Tibial artery (tissue), 4 donors: ENCODE measurements at regions not wholly inside any gene's neighbourhood (a gene's known extent, or its start where the extent isn't known, plus 50 kb on each side); places are given as distances from the start of the nearest gene placed in this dataset.

ENCODE experiments used
- DNase-seq, 2 donors: peaks; one replicate each; pipeline ENCODE4 v3.0.0-alpha.2; 2019
- H3K27ac ChIP-seq, 2 donors: fragments of 200-600 bp; sonication (generic) in 1 of 2; 1 replicate in 1 of 2; 2 replicates in 1 of 2; pipeline ENCODE4 v1.5.1; 2018 to 2019; ENCODE audit warnings: mild to moderate bottlenecking in 1 of 2
- H3K27me3 ChIP-seq, 2 donors: fragments of 200-600 bp; sonication (generic) in 1 of 2; one replicate each; pipeline versions ENCODE4 v1.5.1 to v1.6.0; 2016 to 2019
- H3K36me3 ChIP-seq, 3 donors: fragments of 200-600 bp; sonication (generic) in 2 of 3; one replicate each; pipeline ENCODE4 v1.5.1; 2016 to 2019; ENCODE audit warnings: mild to moderate bottlenecking in 2 of 3
- H3K4me1 ChIP-seq, 4 donors: fragments of 200-600 bp; sonication (generic) in 2 of 4; 1 replicate in 3 of 4; 2 replicates in 1 of 4; pipeline ENCODE4 v1.5.1; 2016 to 2019
- H3K4me3 ChIP-seq, 2 donors: fragments of 200-600 bp; sonication (generic) in 1 of 2; 1 replicate in 1 of 2; 2 replicates in 1 of 2; pipeline ENCODE4 v1.5.1; 2018 to 2019; ENCODE audit warnings: mild to moderate bottlenecking in 2 of 2
- H3K9me3 ChIP-seq, 3 donors: fragments of 200-600 bp; sonication (generic) in 1 of 3; one replicate each; pipeline ENCODE4 v1.5.1; 2016 to 2019
- intact Hi-C: fragments of 100-400 bp; cut with DNase I; formaldehyde crosslinking; loops from one replicate; pipeline ENCODE4 v1.15.0; 2023; ENCODE audit warnings: low total_unique reads
- TF ChIP-seq, protein P1 (sequence below), 2 experiments: fragments of 200-600 bp in 1 of 2; fragments of 450-650 bp in 1 of 2; IDR thresholded peaks; one replicate each; pipeline ENCODE4 v1.5.1; 2017 to 2019; ENCODE audit warnings: antibody characterized with exemption in 2 of 2, mild to moderate bottlenecking in 1 of 2, moderate library complexity in 1 of 2

DNA sequence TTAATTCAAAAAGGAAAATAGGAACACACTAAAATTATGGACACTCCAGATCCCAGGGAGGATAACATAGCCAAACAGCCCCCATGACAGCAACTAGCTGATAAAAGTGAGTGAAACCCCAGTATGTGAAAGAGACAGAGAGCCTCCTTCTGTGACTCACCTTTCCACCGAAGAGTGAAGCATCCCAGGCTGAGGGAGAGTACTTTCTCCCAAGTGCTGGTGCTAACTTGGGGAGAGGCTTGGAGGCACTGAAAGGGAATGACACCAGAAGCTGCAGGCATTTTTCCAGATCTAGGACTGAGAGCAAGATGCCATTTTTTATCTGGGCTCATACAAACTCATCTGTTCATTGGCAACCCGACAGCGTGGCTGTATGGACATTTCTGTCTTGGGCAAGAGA lies 339.8 kb downstream of the HTR1B start:
- TF ChIP-seq, protein P1, sequence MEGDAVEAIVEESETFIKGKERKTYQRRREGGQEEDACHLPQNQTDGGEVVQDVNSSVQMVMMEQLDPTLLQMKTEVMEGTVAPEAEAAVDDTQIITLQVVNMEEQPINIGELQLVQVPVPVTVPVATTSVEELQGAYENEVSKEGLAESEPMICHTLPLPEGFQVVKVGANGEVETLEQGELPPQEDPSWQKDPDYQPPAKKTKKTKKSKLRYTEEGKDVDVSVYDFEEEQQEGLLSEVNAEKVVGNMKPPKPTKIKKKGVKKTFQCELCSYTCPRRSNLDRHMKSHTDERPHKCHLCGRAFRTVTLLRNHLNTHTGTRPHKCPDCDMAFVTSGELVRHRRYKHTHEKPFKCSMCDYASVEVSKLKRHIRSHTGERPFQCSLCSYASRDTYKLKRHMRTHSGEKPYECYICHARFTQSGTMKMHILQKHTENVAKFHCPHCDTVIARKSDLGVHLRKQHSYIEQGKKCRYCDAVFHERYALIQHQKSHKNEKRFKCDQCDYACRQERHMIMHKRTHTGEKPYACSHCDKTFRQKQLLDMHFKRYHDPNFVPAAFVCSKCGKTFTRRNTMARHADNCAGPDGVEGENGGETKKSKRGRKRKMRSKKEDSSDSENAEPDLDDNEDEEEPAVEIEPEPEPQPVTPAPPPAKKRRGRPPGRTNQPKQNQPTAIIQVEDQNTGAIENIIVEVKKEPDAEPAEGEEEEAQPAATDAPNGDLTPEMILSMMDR (IDR thresholded peaks at IDR 0.05) = no peak
- H3K4me3 ChIP-seq = no peak overlapping the region
- H3K36me3 ChIP-seq = no peaks in the 10 kb centered on the region
- H3K27ac ChIP-seq = no peak overlapping the region
- H3K27me3 ChIP-seq = no peaks in the 10 kb centered on the region
- intact Hi-C loops = no loop called here
- H3K4me1 ChIP-seq = no peaks in the 10 kb centered on the region
- H3K9me3 ChIP-seq = peaks cover 0 to 4% (median 0%) of the 10 kb centered on the region in 3 donors
- no peak for DNase-seq

DNA sequence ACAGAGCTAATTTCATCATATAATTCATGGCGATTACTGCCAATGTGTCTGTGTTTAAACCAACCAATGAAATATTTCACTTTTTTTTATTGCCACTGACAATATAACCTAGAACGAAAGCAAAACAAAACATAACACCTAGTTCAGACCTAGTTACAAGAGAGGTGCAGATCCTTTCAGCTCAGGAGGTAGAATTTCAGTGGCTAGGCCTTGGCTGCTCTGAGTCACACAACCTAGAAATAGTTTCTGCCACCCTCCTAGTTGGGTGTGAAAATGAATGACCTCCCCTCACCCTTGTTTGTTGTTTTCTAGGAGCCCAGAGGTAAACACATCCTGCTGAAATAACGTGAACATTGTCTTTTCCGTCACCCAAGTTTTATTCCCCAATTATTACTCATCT lies 356.3 kb downstream of the HTR1B start:
- Histone ChIP-seq H3K4me3 (no peak overlapping the region), H3K27ac (no peak overlapping the region), H3K27me3 (no peaks in the 10 kb centered on the region), H3K9me3 (no peaks in the 10 kb centered on the region), H3K36me3 (no peaks in the 10 kb centered on the region), H3K4me1 (no peaks in the 10 kb centered on the region)
- no peak for DNase-seq
- intact Hi-C loops = no loop called here
- TF ChIP-seq, protein P1 (IDR thresholded peaks at IDR 0.05) = no peak

DNA sequence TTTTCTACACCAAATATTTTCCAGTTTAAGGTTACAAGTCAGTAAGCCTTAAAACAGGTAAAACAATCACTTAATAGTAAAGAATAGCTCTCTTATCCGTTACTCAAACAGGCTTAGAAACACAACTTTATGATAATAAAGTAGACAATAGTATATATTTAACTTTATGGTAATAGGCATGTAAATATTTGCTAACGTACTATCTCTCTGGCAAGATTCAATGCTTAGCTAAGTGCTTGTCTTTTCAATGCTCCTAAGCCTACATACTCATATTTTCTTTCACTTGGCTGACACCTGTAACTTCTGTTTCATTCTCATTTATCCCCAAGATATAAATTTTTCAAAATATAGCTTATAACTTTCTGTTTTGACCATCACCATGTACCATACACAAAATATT lies 358.2 kb downstream of the HTR1B start:
- no peak overlapping the region for H3K27ac ChIP-seq
- no peaks in the 10 kb centered on the region for H3K36me3 ChIP-seq
- no peaks in the 10 kb centered on the region for H3K9me3 ChIP-seq
- no peak overlapping the region for H3K4me3 ChIP-seq
- no peaks in the 10 kb centered on the region for H3K27me3 ChIP-seq
- no peaks in the 10 kb centered on the region for H3K4me1 ChIP-seq
- TF ChIP-seq, protein P1 (IDR thresholded peaks at IDR 0.05) = no peak
- DNase-seq = no peak
- intact Hi-C loops = no loop called here

DNA sequence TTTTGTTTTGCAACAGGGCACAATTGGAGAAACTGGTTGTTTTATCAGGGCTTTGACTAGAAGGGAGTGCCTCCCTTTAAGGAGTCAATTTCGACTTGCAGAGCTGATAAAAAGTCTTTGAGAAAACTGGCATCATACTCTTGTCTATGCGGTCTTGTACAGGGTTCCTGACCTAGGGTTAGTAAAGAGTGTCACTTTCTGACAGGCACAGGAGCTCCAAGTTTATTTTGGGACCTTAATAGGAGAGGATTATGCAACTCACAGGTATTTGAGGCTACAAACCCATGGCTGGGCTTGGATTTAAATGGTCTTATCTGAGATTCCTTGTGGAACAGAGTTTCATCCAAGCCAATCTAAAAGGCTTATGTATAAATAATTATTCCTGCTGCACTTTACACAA lies 365.4 kb downstream of the HTR1B start:
- intact Hi-C loops = no loop called here
- H3K27me3 ChIP-seq = no peaks in the 10 kb centered on the region
- no peaks in the 10 kb centered on the region for H3K36me3 ChIP-seq
- H3K9me3 ChIP-seq = no peaks in the 10 kb centered on the region
- no peak overlapping the region for H3K27ac ChIP-seq
- no peak for DNase-seq
- TF ChIP-seq, protein P1 (IDR thresholded peaks at IDR 0.05) = no peak
- H3K4me3 ChIP-seq = no peak overlapping the region
- H3K4me1 ChIP-seq = no peaks in the 10 kb centered on the region

DNA sequence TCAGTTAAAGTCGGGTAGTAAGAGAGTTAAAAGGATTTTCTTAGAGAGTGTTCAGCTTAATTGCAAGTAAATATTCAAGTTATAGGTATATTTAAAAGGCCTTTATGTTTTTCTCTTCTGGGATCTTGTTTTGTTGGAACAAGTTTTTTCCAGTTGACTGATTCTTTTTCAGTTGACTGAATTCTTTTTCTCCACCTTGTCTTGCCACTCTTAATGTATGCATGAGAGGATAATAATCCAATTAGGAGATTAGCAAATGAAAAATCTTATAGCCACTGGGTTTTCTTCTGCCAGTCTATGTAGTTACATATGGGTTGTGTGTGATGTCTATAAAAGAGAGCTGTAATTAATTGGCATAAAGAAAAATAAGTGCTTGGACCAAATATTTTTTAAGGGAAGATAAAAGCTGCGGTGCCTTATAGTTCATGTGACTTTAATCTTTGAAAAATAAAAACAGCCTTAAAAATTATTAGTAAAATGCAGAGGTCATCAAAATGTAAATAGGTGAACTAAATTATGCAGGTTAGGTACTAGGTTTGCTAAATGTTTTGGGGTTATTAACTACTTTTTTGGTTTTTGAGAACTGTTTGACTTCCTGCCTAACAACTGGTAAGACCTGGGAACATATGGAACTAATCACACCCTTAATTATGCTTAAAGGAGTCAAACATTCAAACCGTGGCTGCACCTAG lies 367.2 kb downstream of the HTR1B start:
- H3K4me1 ChIP-seq = no peaks in the 10 kb centered on the region
- no peak for DNase-seq
- H3K36me3 ChIP-seq = no peaks in the 10 kb centered on the region
- H3K27ac ChIP-seq = no peak overlapping the region
- H3K4me3 ChIP-seq = no peak overlapping the region
- no peaks in the 10 kb centered on the region for H3K9me3 ChIP-seq
- intact Hi-C loops = no loop called here
- TF ChIP-seq, protein P1 (IDR thresholded peaks at IDR 0.05) = no peak
- H3K27me3 ChIP-seq = no peaks in the 10 kb centered on the region

DNA sequence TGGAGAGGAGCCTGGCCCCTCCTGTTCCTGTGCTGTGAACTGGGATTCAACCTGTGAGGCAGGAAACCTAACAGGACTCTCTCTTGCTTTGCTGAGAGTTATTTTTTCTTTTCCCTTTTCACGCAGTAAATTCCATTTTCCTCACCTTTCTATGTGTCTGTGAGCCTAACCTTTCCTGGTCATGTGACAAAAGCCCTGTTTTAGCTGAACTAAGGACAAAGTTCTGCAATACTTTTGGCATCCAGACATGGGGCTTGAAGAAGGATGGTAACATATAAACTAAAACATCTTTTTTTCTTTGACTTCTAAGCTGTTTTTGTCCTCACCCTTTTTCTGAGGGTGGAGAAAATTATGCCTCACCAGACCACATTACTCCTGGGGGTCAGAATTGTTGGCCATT lies 368.5 kb downstream of the HTR1B start:
- no peaks in the 10 kb centered on the region for H3K36me3 ChIP-seq
- no peak overlapping the region for H3K4me3 ChIP-seq
- TF ChIP-seq, protein P1 (IDR thresholded peaks at IDR 0.05) = no peak
- H3K27ac ChIP-seq = no peak overlapping the region
- H3K9me3 ChIP-seq = no peaks in the 10 kb centered on the region
- intact Hi-C loops = no loop called here
- DNase-seq = no peak
- H3K4me1 ChIP-seq = no peaks in the 10 kb centered on the region
- H3K27me3 ChIP-seq = no peaks in the 10 kb centered on the region
